ENCODE measurements at regions not wholly inside any gene's neighbourhood (a gene's known extent, or its start where the extent isn't known, plus 50 kb on each side); places are given as distances from the start of the nearest gene placed in this dataset.

DNA sequence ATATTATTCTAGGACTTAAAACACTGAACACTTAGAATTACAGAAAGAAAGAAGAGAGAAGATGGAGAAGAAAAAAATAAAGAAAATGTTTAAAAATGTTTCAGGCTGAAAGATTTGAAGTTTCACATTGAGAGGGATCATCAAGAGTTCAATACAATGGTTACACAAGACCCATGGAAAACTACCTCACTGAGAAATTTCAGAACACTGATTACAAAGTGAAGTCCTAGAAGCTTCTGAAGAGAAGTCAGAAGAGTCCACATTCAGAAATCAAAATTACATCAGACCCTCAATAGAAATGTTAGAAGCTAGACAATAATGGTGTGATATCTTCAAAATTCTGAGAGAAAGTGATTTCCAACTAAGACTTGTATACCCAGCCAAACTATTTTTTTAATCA is 196.1 kb downstream of the MACC1 start:
- Mint-ChIP-seq H3K36me3 (ENCODE audit: insufficient read depth in 1 of 3, low read depth in 3 of 3) (peaks cover 13 to 18% (median 14%) of the 10 kb centered on the region in 3 experiments), H3K4me1 (peaks cover 25 to 68% of the 10 kb centered on the region in 2 experiments), H3K27me3 (ENCODE audit: low read depth) (no peaks in the 10 kb centered on the region), H3K9me3 (peaks cover 2 to 8% of the 10 kb centered on the region in 2 experiments; a peak in 3 of 5 replicates), H3K4me3 (no peak overlapping the region), H3K27ac (peak overlapping the region in 1 of 3 experiments; percentile 21; a peak in 3 of 7 replicates)
- no peak overlapping the region for H3K9ac ChIP-seq (ENCODE audit: extremely low read depth, insufficient read length, low read length)
- no peaks in the 10 kb centered on the region for H4K20me1 ChIP-seq (ENCODE audit: control insufficient read depth, insufficient read depth, insufficient read length)
- no peaks in the 10 kb centered on the region for H3K23me2 ChIP-seq (ENCODE audit: insufficient read length, low read depth, low read length, poor library complexity, severe bottlenecking)
- no peaks in the 10 kb centered on the region for H3K79me1 ChIP-seq (ENCODE audit: insufficient read depth, low read depth, low read length, poor library complexity, severe bottlenecking)
- no peak overlapping the region for H3K56ac ChIP-seq (ENCODE audit: insufficient read length, low read depth, low read length)
- H3K4ac ChIP-seq (ENCODE audit: low read depth, low read length) = no peak overlapping the region
- peaks cover 10% of the 10 kb centered on the region; the same call in 1 of the 2 replicates for H3K4me1 ChIP-seq (ENCODE audit: insufficient read depth, low read length)
- no peak overlapping the region for H2BK12ac ChIP-seq (ENCODE audit: insufficient read length, low read depth, low read length)
- no peak overlapping the region for H3K4me2 ChIP-seq (ENCODE audit: insufficient read depth, insufficient read length, low read length)
- H2BK120ac ChIP-seq (ENCODE audit: low read depth, low read length, poor library complexity, severe bottlenecking) = no peak overlapping the region
- H3K18ac ChIP-seq (ENCODE audit: insufficient read length, low read depth, low read length) = no peak overlapping the region
- no peak overlapping the region for H2BK5ac ChIP-seq (ENCODE audit: insufficient read length, low read length)
- H3K23ac ChIP-seq (ENCODE audit: insufficient read length, low read depth, low read length) = no peak overlapping the region
- TF ChIP-seq, protein P1, sequence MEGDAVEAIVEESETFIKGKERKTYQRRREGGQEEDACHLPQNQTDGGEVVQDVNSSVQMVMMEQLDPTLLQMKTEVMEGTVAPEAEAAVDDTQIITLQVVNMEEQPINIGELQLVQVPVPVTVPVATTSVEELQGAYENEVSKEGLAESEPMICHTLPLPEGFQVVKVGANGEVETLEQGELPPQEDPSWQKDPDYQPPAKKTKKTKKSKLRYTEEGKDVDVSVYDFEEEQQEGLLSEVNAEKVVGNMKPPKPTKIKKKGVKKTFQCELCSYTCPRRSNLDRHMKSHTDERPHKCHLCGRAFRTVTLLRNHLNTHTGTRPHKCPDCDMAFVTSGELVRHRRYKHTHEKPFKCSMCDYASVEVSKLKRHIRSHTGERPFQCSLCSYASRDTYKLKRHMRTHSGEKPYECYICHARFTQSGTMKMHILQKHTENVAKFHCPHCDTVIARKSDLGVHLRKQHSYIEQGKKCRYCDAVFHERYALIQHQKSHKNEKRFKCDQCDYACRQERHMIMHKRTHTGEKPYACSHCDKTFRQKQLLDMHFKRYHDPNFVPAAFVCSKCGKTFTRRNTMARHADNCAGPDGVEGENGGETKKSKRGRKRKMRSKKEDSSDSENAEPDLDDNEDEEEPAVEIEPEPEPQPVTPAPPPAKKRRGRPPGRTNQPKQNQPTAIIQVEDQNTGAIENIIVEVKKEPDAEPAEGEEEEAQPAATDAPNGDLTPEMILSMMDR (conservative IDR thresholded peaks at IDR 0.05) = no peak
- no peak overlapping the region for H2AK5ac ChIP-seq (ENCODE audit: insufficient read length, low read length)
- H3K79me2 ChIP-seq (ENCODE audit: insufficient read depth, low read length) = peaks cover 2% of the 10 kb centered on the region; the same call in 1 of the 2 replicates
- H4K8ac ChIP-seq (replicated peaks; ENCODE audit: insufficient read length, low read depth, low read length) = no peak overlapping the region
- H2BK15ac ChIP-seq (ENCODE audit: low read depth, low read length) = no peak overlapping the region
- no peak overlapping the region for H2AFZ ChIP-seq (ENCODE audit: low read length)
- H3T11ph ChIP-seq (ENCODE audit: low read length) = no peak overlapping the region
- no peak overlapping the region for H2BK20ac ChIP-seq (ENCODE audit: low read depth, low read length, poor library complexity, severe bottlenecking)
- no peak overlapping the region for H4K5ac ChIP-seq (ENCODE audit: insufficient read length, low read depth, low read length)
- DNase-seq = no peak
- H3K27ac ChIP-seq (ENCODE audit: insufficient read length, low read depth, low read length) = peak overlapping the region; percentile 15
- H4K91ac ChIP-seq (ENCODE audit: insufficient read length, low read depth, low read length) = no peak overlapping the region
- no peak overlapping the region for H3K14ac ChIP-seq (ENCODE audit: insufficient read depth, low read length)
- H3K27me3 ChIP-seq (ENCODE audit: insufficient read depth, low read length) = no peaks in the 10 kb centered on the region
- no peaks in the 10 kb centered on the region for H3K9me3 ChIP-seq (ENCODE audit: control insufficient read depth, low read depth, low read length)
